Transverse colon (tissue), 4 donors: ENCODE measurements at regions not wholly inside any gene's neighbourhood (a gene's known extent, or its start where the extent isn't known, plus 50 kb on each side); places are given as distances from the start of the nearest gene placed in this dataset.

Experiments used
- POLR2A ChIP-seq: fragments of 450-650 bp; IDR thresholded peaks from one replicate; pipeline ENCODE4 v1.6.1; 2016; ENCODE audit warnings: antibody characterized with exemption, mild to moderate bottlenecking, moderate library complexity
- POLR2AphosphoS5 ChIP-seq, 3 donors: sonication (generic); formaldehyde crosslinking; IDR thresholded peaks; one replicate each; pipeline ENCODE4 v1.6.1; 2016; ENCODE audit warnings: antibody characterized with exemption in 3 of 3
- TF ChIP-seq, protein P1 (sequence below), 5 experiments: fragments of 200-600 bp in 3 of 5; fragments of 450-650 bp in 2 of 5; sonication (generic) in 3 of 5; IDR thresholded peaks; 1 replicate in 2 of 5; 2 replicates in 3 of 5; pipeline ENCODE4 v1.5.1; 2016 to 2017; ENCODE audit warnings: antibody characterized with exemption in 5 of 5, inconsistent platforms in 3 of 5, mild to moderate bottlenecking in 2 of 5, moderate library complexity in 1 of 5

DNA sequence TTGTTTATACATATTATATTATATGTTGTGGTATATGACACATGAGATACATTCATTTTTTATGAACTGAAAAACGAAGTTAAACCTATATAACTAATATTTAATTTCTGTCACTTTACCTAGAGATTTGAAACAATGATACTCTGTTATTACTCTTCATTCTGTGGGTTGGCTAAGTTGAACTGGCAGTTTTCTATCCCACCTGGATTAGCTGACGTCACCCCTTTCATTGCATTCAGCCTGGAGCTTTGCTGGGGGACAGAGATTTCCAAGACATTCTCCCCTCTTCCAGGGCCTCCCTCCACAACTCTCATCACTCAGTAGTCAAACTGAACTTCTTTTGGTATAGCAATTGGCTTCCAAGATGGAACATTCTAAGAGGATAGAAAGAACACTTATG is 309.2 kb upstream of the SATB1 start:
- TF ChIP-seq POLR2AphosphoS5 (IDR thresholded peaks at IDR 0.05) (no peak), POLR2A (no peak)
- TF ChIP-seq, protein P1, sequence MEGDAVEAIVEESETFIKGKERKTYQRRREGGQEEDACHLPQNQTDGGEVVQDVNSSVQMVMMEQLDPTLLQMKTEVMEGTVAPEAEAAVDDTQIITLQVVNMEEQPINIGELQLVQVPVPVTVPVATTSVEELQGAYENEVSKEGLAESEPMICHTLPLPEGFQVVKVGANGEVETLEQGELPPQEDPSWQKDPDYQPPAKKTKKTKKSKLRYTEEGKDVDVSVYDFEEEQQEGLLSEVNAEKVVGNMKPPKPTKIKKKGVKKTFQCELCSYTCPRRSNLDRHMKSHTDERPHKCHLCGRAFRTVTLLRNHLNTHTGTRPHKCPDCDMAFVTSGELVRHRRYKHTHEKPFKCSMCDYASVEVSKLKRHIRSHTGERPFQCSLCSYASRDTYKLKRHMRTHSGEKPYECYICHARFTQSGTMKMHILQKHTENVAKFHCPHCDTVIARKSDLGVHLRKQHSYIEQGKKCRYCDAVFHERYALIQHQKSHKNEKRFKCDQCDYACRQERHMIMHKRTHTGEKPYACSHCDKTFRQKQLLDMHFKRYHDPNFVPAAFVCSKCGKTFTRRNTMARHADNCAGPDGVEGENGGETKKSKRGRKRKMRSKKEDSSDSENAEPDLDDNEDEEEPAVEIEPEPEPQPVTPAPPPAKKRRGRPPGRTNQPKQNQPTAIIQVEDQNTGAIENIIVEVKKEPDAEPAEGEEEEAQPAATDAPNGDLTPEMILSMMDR (IDR thresholded peaks at IDR 0.05) = no peak
